HL-60 (cell line): ENCODE measurements at regions not wholly inside any gene's neighbourhood (a gene's known extent, or its start where the extent isn't known, plus 50 kb on each side); places are given as distances from the start of the nearest gene placed in this dataset.

Experiments
- DNase-seq, 2 experiments: peaks; one replicate each; pipeline ENCODE4 v3.0.0-alpha.2; 2010 to 2020; ENCODE audit warnings: low read depth in 1 of 2, low spot score in 1 of 2
- H3K27ac ChIP-seq: fragments of 250-450 bp; sonication (Bioruptor Pico); replicated peaks from 2 replicates; pipeline ENCODE4 v1.5.1; 2020; ENCODE audit warnings: mild to moderate bottlenecking, moderate library complexity
- H3K27me3 ChIP-seq: fragments of 250-450 bp; sonication (Bioruptor Pico); 2 replicates; pipeline ENCODE4 v1.5.1; 2021; ENCODE audit warnings: mild to moderate bottlenecking, moderate library complexity; ENCODE audit not compliant: insufficient read depth, poor library complexity, severe bottlenecking
- H3K4me3 ChIP-seq: replicated peaks from 2 replicates; pipeline ENCODE4 v1.5.1; 2011; ENCODE audit warnings: mild to moderate bottlenecking, control low read depth, low read length; ENCODE audit not compliant: insufficient read depth
- GABPA ChIP-seq: IDR thresholded peaks from 2 replicates; pipeline ENCODE4 v1.6.1; 2012; ENCODE audit warnings: low read depth
- POLR2AphosphoS5 ChIP-seq: IDR thresholded peaks from 2 replicates; pipeline ENCODE4 v1.6.1; 2012; ENCODE audit warnings: low read depth
- REST ChIP-seq: IDR thresholded peaks from 2 replicates; pipeline ENCODE4 v1.6.1; 2012; ENCODE audit warnings: low read depth; ENCODE audit not compliant: insufficient replicate concordance
- SPI1 ChIP-seq: IDR thresholded peaks from 2 replicates; pipeline ENCODE4 v1.6.1; 2012; ENCODE audit warnings: low read depth, mild to moderate bottlenecking, borderline replicate concordance
- TF ChIP-seq, protein P1 (sequence below): IDR thresholded peaks from one replicate; pipeline ENCODE4 v1.5.1; 2011; ENCODE audit warnings: low read length, control low read depth, inconsistent platforms; ENCODE audit not compliant: insufficient read depth

DNA sequence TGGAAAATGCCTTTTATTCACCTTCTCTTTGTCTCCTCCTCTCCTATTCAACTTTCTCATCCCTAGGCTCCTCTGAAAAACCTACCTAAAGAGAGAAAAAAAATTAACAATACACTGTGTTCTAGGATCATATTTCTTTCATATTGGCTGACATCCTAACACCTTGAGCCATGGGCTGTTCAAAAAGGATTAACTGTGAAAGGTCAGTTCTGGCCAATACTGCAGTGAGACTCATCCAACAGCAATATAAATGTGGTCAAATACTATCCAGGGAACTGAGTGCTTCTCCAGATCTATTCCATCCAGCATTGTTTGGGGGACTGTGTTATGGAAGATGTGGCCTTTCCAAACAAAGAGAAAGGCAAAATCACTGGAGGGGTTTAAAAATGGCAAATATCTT lies 131.1 kb upstream of the MOCS2 start:
- DNase-seq = no peak
- TF ChIP-seq POLR2AphosphoS5 (no peak), GABPA (no peak), SPI1 (no peak), REST (no peak)
- Histone ChIP-seq H3K27me3 (no peaks in the 10 kb centered on the region), H3K4me3 (no peak overlapping the region), H3K27ac (no peak overlapping the region)

DNA sequence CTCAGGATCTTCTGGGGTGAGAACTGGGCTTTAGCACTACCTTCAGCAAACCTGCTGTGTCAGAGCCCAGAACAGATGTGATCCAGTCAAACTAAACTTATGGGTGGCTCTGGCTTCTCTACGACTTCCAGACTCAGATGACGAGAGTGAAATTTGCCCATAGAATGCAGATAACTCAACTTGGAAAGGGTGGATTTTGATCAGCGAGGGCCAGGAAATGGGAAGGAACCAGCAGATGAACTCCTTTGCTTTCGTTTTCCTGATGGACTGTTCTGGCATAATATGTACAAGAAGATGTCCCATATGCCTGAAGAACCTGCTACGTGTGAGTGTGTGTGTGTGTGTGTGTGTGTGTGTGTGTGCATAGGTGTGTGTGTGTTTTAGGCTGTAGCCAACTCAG lies 132.0 kb upstream of the MOCS2 start:
- Histone ChIP-seq H3K4me3 (no peak overlapping the region), H3K27me3 (no peaks in the 10 kb centered on the region), H3K27ac (no peak overlapping the region)
- no peak for DNase-seq
- TF ChIP-seq POLR2AphosphoS5 (no peak), GABPA (no peak)

DNA sequence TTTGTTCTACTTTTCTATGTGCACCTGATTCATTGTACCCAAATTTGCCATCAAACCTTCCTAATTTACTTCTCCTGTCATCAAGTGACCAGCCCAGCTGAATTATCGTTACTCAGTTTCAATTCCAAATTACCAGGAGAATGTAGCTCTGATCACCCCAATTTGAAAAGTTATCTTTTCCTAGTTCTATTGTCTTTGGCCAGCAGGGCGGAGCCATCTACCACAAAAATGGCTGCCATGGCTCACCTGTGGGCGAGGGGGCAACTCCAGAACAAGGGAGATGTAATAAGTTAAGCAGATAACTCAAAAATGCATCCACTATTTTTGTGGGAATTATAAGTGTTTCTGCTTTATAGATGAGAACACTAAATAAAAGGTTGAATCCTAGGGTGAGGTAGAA lies 133.8 kb upstream of the MOCS2 start:
- Histone ChIP-seq H3K27me3 (no peaks in the 10 kb centered on the region), H3K27ac (no peak overlapping the region), H3K4me3 (no peak overlapping the region)
- TF ChIP-seq SPI1 (no peak), GABPA (no peak), POLR2AphosphoS5 (no peak), REST (no peak)
- TF ChIP-seq, protein P1, sequence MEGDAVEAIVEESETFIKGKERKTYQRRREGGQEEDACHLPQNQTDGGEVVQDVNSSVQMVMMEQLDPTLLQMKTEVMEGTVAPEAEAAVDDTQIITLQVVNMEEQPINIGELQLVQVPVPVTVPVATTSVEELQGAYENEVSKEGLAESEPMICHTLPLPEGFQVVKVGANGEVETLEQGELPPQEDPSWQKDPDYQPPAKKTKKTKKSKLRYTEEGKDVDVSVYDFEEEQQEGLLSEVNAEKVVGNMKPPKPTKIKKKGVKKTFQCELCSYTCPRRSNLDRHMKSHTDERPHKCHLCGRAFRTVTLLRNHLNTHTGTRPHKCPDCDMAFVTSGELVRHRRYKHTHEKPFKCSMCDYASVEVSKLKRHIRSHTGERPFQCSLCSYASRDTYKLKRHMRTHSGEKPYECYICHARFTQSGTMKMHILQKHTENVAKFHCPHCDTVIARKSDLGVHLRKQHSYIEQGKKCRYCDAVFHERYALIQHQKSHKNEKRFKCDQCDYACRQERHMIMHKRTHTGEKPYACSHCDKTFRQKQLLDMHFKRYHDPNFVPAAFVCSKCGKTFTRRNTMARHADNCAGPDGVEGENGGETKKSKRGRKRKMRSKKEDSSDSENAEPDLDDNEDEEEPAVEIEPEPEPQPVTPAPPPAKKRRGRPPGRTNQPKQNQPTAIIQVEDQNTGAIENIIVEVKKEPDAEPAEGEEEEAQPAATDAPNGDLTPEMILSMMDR = no peak
- no peak for DNase-seq

- Histone ChIP-seq H3K4me3 (no peak overlapping the region), H3K27me3 (no peaks in the 10 kb centered on the region), H3K27ac (no peak overlapping the region)
- DNase-seq = no peak
- TF ChIP-seq GABPA = no peak
- TF ChIP-seq, protein P1 = no peak
- no peak for TF ChIP-seq POLR2AphosphoS5
- TF ChIP-seq SPI1 = no peak
- TF ChIP-seq REST = no peak
Measured at GRCh38 chr5:53246042-53246836, 136.7 kb upstream of the MOCS2 start.
